HepG2 (cell line): ENCODE measurements at regions not wholly inside any gene's neighbourhood (a gene's known extent, or its start where the extent isn't known, plus 50 kb on each side); places are given as distances from the start of the nearest gene placed in this dataset.

Experiments used
- ATAC-seq: fragments of 200-7000 bp; cut with Tn5 transposase; 3 replicates; pipeline ENCODE4 v1.9.1; 2020; ENCODE audit warnings: mild to moderate bottlenecking, moderate library complexity
- BruUV-seq: library from RNA; stranded (reverse); fragments of 400-500 nt; replicated peaks from 2 replicates; lab custom pipeline; 2021; lab: Mats Ljungman, UMichigan
- CTCF ChIA-PET: fragments of 300-600 bp; formaldehyde crosslinking; extraction: SDS; loops from one replicate; lab custom pipeline; 2021; ENCODE audit warnings: low total read pairs, inconsistent platforms, low intra/inter-chr PET ratio; lab: Yijun Ruan, JAX
- POLR2A ChIA-PET: fragments of 350-600 bp; sonication (Branson Sonifier 250); formaldehyde crosslinking; loops from one replicate; lab custom pipeline; 2020; ENCODE audit warnings: antibody characterized with exemption, inconsistent platforms; lab: Yijun Ruan, JAX
- DNase-seq: peaks from one replicate; pipeline ENCODE4 v3.0.0-alpha.2; 2015; ENCODE audit warnings: low spot score
- FAIRE-seq: peaks from 3 replicates; lab custom pipeline; 2011; peaks lifted over from hg19 to GRCh38; lab: Jason Lieb, UNC
- H2AFZ ChIP-seq: one replicate; pipeline ENCODE4 v1.6.1; 2011; ENCODE audit warnings: low read length, inconsistent platforms
- H3K27ac ChIP-seq: fragments of 300-600 bp; 3 replicates; pipeline ENCODE4 v1.8.0; 2011; ENCODE audit warnings: mixed run types, mild to moderate bottlenecking, mixed read lengths, low read length, inconsistent platforms; ENCODE audit not compliant: insufficient read depth; ENCODE audit errors: extremely low read length
- H3K27me3 ChIP-seq, 2 experiments: fragments of 200-600 bp in 1 of 2; 2 replicates in 1 of 2; 3 replicates in 1 of 2; pipeline versions ENCODE4 v1.6.0 to v1.8.0; 2011; ENCODE audit warnings: low read length in 2 of 2, mild to moderate bottlenecking in 2 of 2, moderate library complexity in 2 of 2, inconsistent platforms in 1 of 2; ENCODE audit not compliant: insufficient read depth in 2 of 2, control insufficient read depth in 1 of 2
- H3K36me3 ChIP-seq, 2 experiments: fragments of 200-600 bp in 1 of 2; replicated peaks in 1 of 2; 2 replicates in 1 of 2; 3 replicates in 1 of 2; pipeline versions ENCODE4 v1.5.1 to v1.8.0; 2011; ENCODE audit warnings: low read length in 2 of 2, inconsistent platforms in 1 of 2; ENCODE audit not compliant: insufficient read depth in 2 of 2, control insufficient read depth in 1 of 2
- H3K4me1 ChIP-seq: 2 replicates; pipeline ENCODE4 v1.5.1; 2012; ENCODE audit warnings: low read length, inconsistent platforms; ENCODE audit not compliant: insufficient read depth
- H3K4me2 ChIP-seq: 2 replicates; pipeline ENCODE4 v1.6.0; 2011; ENCODE audit warnings: low read depth, low read length, inconsistent platforms
- H3K4me3 ChIP-seq, 3 experiments: fragments of 200-600 bp in 1 of 3; sonication (generic), shearing (Covaris generic) in 1 of 3; replicated peaks in 1 of 3; 2 replicates each; pipeline ENCODE4 v1.5.1; 2011 to 2016; ENCODE audit warnings: low read length in 3 of 3, inconsistent platforms in 2 of 3, low read depth in 2 of 3, mild to moderate bottlenecking in 2 of 3, control low read depth in 1 of 3, mixed read lengths in 1 of 3; ENCODE audit not compliant: insufficient read depth in 1 of 3
- H3K79me2 ChIP-seq: one replicate; pipeline ENCODE4 v1.6.1; 2011; ENCODE audit warnings: low read length, inconsistent platforms; ENCODE audit not compliant: insufficient read depth
- H3K9ac ChIP-seq: 2 replicates; pipeline ENCODE4 v1.6.0; 2011; ENCODE audit warnings: mild to moderate bottlenecking, low read depth, low read length, inconsistent platforms; ENCODE audit not compliant: insufficient read depth
- H3K9me3 ChIP-seq: 2 replicates; pipeline ENCODE4 v1.5.1; 2012; ENCODE audit warnings: mild to moderate bottlenecking, low read length
- H4K20me1 ChIP-seq: 2 replicates; pipeline ENCODE4 v1.6.0; 2011; ENCODE audit warnings: inconsistent platforms, mild to moderate bottlenecking, low read length, moderate library complexity; ENCODE audit not compliant: insufficient read depth
- ESRRA ChIP-seq: sonication (generic); formaldehyde crosslinking; IDR thresholded peaks from 2 replicates; pipeline ENCODE4 v1.5.1; 2020; ENCODE audit warnings: mild to moderate bottlenecking, low read depth, missing genetic modification reagents
- GATA4 ChIP-seq: sonication (generic); IDR thresholded peaks from 2 replicates; pipeline ENCODE4 v1.6.1; 2016; ENCODE audit warnings: antibody characterized with exemption, low read depth, borderline replicate concordance
- HHEX ChIP-seq: IDR thresholded peaks from 2 replicates; pipeline ENCODE4 v1.6.1; 2016; ENCODE audit warnings: control low read depth
- MYPOP ChIP-seq: sonication (generic); formaldehyde crosslinking; IDR thresholded peaks from 2 replicates; pipeline ENCODE4 v1.8.1; 2023; ENCODE audit warnings: mild to moderate bottlenecking, moderate library complexity, missing genetic modification reagents
- REL ChIP-seq: sonication (generic); formaldehyde crosslinking; conservative IDR thresholded peaks from 2 replicates; pipeline ENCODE4 v1.8.0; 2022; ENCODE audit warnings: mild to moderate bottlenecking, missing genetic modification reagents, moderate library complexity
- ZBTB33 ChIP-seq: sonication (generic); formaldehyde crosslinking; IDR thresholded peaks from 2 replicates; pipeline ENCODE4 v1.4.0; 2020; ENCODE audit warnings: missing genetic modification reagents
- ZNF124 ChIP-seq: sonication (generic); formaldehyde crosslinking; IDR thresholded peaks from 2 replicates; pipeline ENCODE4 v1.4.0; 2020; ENCODE audit warnings: missing genetic modification reagents
- ZNF674 ChIP-seq: sonication (generic); formaldehyde crosslinking; IDR thresholded peaks from 2 replicates; pipeline ENCODE4 v1.5.0; 2020; ENCODE audit warnings: low read depth, mild to moderate bottlenecking, missing genetic modification reagents
- ZNF790 ChIP-seq: sonication (generic); formaldehyde crosslinking; IDR thresholded peaks from 2 replicates; pipeline ENCODE4 v1.8.0; 2022; ENCODE audit warnings: missing genetic modification reagents, mild to moderate bottlenecking, borderline replicate concordance
- ZSCAN9 ChIP-seq: IDR thresholded peaks from 2 replicates; pipeline ENCODE4 v1.6.1; 2016; ENCODE audit warnings: borderline replicate concordance
- WGBS: methylation state at CpG from one replicate; pipeline ENCODE4 v1.1.6; 2017; ENCODE audit warnings: low lambda C conversion rate; 5-methylcytosine and 5-hydroxymethylcytosine counted together
- in situ Hi-C: cut with HindIII; loops from 2 replicates; pipeline ENCODE4 v1.10.0; 2017; ENCODE audit warnings: low pct_unique_long_range_greater_than_20kb; ENCODE audit not compliant: extremely low pct_ligation_motif_present
- intact Hi-C: fragments of 100-400 bp; cut with micrococcal nuclease; formaldehyde crosslinking; loops from one replicate; pipeline ENCODE4 v1.10.0; 2022; ENCODE audit not compliant: unreplicated experiment

DNA sequence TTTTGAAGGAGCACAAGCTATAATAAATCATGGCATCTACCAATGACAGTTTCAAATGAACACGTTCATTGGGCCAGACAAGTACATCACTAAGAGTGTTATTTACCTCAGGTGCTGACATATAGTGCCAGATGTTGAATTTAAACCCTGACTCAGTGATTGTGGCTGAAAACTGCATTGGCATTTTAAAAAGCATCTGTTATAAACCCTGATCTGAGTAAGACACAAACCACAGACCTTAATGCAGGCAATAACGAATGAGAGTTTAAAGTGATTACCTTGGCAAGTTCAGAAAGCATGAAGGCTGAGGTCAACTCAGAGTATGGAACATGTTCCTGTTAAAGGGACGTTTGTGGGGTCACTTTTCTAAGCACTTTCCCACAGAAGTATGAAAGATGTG is 865.1 kb upstream of the TMPRSS15 start:
- POLR2A ChIA-PET, result no interaction called here
- CTCF ChIA-PET, result no interaction called here
- Histone ChIP-seq H3K27ac (no peak overlapping the region), H3K4me3 (no peak overlapping the region), H3K9me3 (peaks cover 84% of the 10 kb centered on the region), H3K79me2 (no peaks in the 10 kb centered on the region), H3K27me3 (no peaks in the 10 kb centered on the region), H3K4me1 (no peaks in the 10 kb centered on the region), H2AFZ (no peak overlapping the region), H4K20me1 (no peaks in the 10 kb centered on the region), H3K36me3 (no peaks in the 10 kb centered on the region), H3K9ac (no peak overlapping the region), H3K4me2 (no peak overlapping the region)
- WGBS, result 1% methylated on average over 3 of the region's 3 CpGs
- no peak for FAIRE-seq
- no TSS peak for BruUV-seq
- intact Hi-C loops (no loop called here), in situ Hi-C loops (no loop called here)
- ATAC-seq, result no peak
- TF ChIP-seq HHEX (CRISPR knock-in tag), result no peak
- no peak for TF ChIP-seq ESRRA (CRISPR knock-in tag)
- no peak for TF ChIP-seq ZBTB33 (CRISPR knock-in tag)
- TF ChIP-seq MYPOP, result no peak
- TF ChIP-seq ZNF124, result no peak
- no peak for TF ChIP-seq ZNF674 (CRISPR knock-in tag)
- TF ChIP-seq REL (CRISPR knock-in tag), result no peak
- no peak for TF ChIP-seq GATA4
- TF ChIP-seq ZSCAN9, result no peak
- TF ChIP-seq ZNF790 (CRISPR knock-in tag), result no peak
- DNase-seq, result no peak
